ENCODE measurements at regions not wholly inside any gene's neighbourhood (a gene's known extent, or its start where the extent isn't known, plus 50 kb on each side); places are given as distances from the start of the nearest gene placed in this dataset.

GRCh38 chr5:174980952-174981351, 256.6 kb downstream of the MSX2 start:
- intact Hi-C loops (cut with DNase I), result no loop called here
- Histone ChIP-seq H3K27ac (no peak overlapping the region), H3K36me3 (no peaks in the 10 kb centered on the region), H3K27me3 (no peaks in the 10 kb centered on the region), H3K9me3 (no peaks in the 10 kb centered on the region), H3K4me1 (no peaks in the 10 kb centered on the region), H3K4me3 (no peak overlapping the region)
- TF ChIP-seq, protein P1, sequence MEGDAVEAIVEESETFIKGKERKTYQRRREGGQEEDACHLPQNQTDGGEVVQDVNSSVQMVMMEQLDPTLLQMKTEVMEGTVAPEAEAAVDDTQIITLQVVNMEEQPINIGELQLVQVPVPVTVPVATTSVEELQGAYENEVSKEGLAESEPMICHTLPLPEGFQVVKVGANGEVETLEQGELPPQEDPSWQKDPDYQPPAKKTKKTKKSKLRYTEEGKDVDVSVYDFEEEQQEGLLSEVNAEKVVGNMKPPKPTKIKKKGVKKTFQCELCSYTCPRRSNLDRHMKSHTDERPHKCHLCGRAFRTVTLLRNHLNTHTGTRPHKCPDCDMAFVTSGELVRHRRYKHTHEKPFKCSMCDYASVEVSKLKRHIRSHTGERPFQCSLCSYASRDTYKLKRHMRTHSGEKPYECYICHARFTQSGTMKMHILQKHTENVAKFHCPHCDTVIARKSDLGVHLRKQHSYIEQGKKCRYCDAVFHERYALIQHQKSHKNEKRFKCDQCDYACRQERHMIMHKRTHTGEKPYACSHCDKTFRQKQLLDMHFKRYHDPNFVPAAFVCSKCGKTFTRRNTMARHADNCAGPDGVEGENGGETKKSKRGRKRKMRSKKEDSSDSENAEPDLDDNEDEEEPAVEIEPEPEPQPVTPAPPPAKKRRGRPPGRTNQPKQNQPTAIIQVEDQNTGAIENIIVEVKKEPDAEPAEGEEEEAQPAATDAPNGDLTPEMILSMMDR (IDR thresholded peaks at IDR 0.05), result no peak
- no peak for TF ChIP-seq POLR2A (IDR thresholded peaks at IDR 0.05)
- TF ChIP-seq POLR2AphosphoS5 (IDR thresholded peaks at IDR 0.05; ENCODE audit: insufficient read depth in 1 of 2, low read depth in 1 of 2), result no peak
- DNase-seq (ENCODE audit: extremely low spot score in 2 of 2), result no peak

- TF ChIP-seq, protein P1 (IDR thresholded peaks at IDR 0.05), result no peak
- TF ChIP-seq POLR2A (IDR thresholded peaks at IDR 0.05) (no peak), POLR2AphosphoS5 (IDR thresholded peaks at IDR 0.05; ENCODE audit: insufficient read depth in 1 of 2, low read depth in 1 of 2) (no peak)
- no peak for DNase-seq (ENCODE audit: extremely low spot score in 2 of 2)
Measured at GRCh38 chr5:174972291-174972690, 247.9 kb downstream of the MSX2 start.

DNA sequence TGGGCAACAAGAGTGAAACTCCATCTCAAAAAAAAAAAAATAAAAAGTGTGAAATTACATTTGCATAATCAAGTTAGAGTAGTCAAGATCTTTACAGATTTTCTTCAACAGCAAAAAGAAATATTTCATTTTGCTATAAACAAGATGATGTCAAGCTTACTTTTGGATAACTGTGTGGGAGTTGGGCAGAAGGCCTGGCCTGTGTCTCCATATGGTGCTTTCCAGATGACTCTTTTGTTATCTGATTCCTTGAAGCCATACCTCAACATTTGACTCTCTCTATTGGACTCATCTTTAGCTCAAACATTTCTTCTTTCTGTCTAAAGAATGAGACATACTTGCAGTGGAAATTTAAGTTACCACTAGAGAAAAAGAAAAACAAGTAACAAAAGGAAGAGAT, 246.8 kb downstream of the MSX2 start:
- TF ChIP-seq, protein P1 (IDR thresholded peaks at IDR 0.05), result no peak
- TF ChIP-seq POLR2AphosphoS5 (IDR thresholded peaks at IDR 0.05; ENCODE audit: insufficient read depth in 1 of 2, low read depth in 1 of 2) (no peak), POLR2A (IDR thresholded peaks at IDR 0.05) (no peak)
- no peaks in the 10 kb centered on the region for H3K9me3 ChIP-seq
- no peak overlapping the region for H3K27ac ChIP-seq
- no peaks in the 10 kb centered on the region for H3K36me3 ChIP-seq
- intact Hi-C loops (cut with DNase I), result no loop called here
- H3K4me3 ChIP-seq, result no peak overlapping the region
- H3K4me1 ChIP-seq, result no peaks in the 10 kb centered on the region
- DNase-seq (ENCODE audit: extremely low spot score in 2 of 2), result no peak
- no peaks in the 10 kb centered on the region for H3K27me3 ChIP-seq

More at GRCh38 chr5:174972291-174972690, 247.9 kb downstream of the MSX2 start:
- H3K36me3 ChIP-seq, result no peaks in the 10 kb centered on the region
- intact Hi-C loops (cut with DNase I), result no loop called here
- no peaks in the 10 kb centered on the region for H3K27me3 ChIP-seq
- H3K27ac ChIP-seq, result no peak overlapping the region
- no peak overlapping the region for H3K4me3 ChIP-seq
- no peaks in the 10 kb centered on the region for H3K4me1 ChIP-seq
- H3K9me3 ChIP-seq, result no peaks in the 10 kb centered on the region

DNA sequence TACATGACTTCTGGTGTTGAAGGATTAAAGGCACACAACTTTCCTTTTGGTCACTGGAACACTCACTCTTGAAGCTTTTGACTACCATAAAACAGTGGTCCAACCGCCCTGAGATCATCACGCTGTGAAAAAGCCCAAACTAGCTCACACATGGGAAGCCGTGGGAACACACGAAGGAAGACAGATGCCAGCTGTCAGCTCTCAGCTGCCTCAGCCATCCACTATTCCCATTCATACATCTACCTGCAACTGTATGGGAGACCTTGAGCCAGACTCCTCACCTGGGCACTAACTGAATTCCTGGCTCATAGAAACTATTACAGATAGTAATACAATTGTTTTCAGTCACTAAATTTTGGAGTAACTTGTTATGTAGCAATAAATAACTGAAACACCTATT, 246.1 kb downstream of the MSX2 start:
- no peak overlapping the region for H3K27ac ChIP-seq
- no peaks in the 10 kb centered on the region for H3K27me3 ChIP-seq
- DNase-seq (ENCODE audit: extremely low spot score in 2 of 2), result no peak
- no peaks in the 10 kb centered on the region for H3K36me3 ChIP-seq
- no peak overlapping the region for H3K4me3 ChIP-seq
- TF ChIP-seq POLR2A (IDR thresholded peaks at IDR 0.05), result no peak
- H3K4me1 ChIP-seq, result no peaks in the 10 kb centered on the region
- intact Hi-C loops (cut with DNase I), result no loop called here
- H3K9me3 ChIP-seq, result no peaks in the 10 kb centered on the region

- H3K9me3 ChIP-seq, result no peaks in the 10 kb centered on the region
- H3K27me3 ChIP-seq, result no peaks in the 10 kb centered on the region
- H3K36me3 ChIP-seq, result no peaks in the 10 kb centered on the region
- no peaks in the 10 kb centered on the region for H3K4me1 ChIP-seq
- intact Hi-C loops (cut with DNase I), result loop anchor here (5.0 kb wide), 1 partner anchor 488 kb away; the partner anchor contains the start of gene DRD1
- no peak overlapping the region for H3K4me3 ChIP-seq
- no peak overlapping the region for H3K27ac ChIP-seq
- TF ChIP-seq, protein P1 (IDR thresholded peaks at IDR 0.05), result no peak
- TF ChIP-seq POLR2A (IDR thresholded peaks at IDR 0.05) (no peak), POLR2AphosphoS5 (IDR thresholded peaks at IDR 0.05; ENCODE audit: insufficient read depth in 1 of 2, low read depth in 1 of 2) (no peak)
- no peak for DNase-seq (ENCODE audit: extremely low spot score in 2 of 2)
Measured at GRCh38 chr5:174953871-174954270, 229.5 kb downstream of the MSX2 start.
